ENCODE measurements at regions not wholly inside any gene's neighbourhood (a gene's known extent, or its start where the extent isn't known, plus 50 kb on each side); places are given as distances from the start of the nearest gene placed in this dataset.
"Not testable (repeated sequence)": the region's sequence is repeated elsewhere in the genome, so short reads cannot be mapped to it uniquely, and the experiment has no call there.

GRCh38 chr6:133790756-133791155 is 98.2 kb upstream of the TCF21 start:
- DNase-seq (ENCODE audit: low spot score): not testable (repeated sequence)

- DNase-seq (ENCODE audit: low spot score): not testable (repeated sequence)
Observed at GRCh38 chr6:133795051-133795450, 93.9 kb upstream of the TCF21 start.

- DNase-seq (ENCODE audit: low spot score): no peak
Observed at GRCh38 chr6:133796235-133796634, 92.7 kb upstream of the TCF21 start.

- DNase-seq (ENCODE audit: low spot score): no peak
Observed at GRCh38 chr6:133799043-133799442, 89.9 kb upstream of the TCF21 start.

GRCh38 chr6:133802861-133803260 is 86.1 kb upstream of the TCF21 start:
- DNase-seq (ENCODE audit: low spot score): no peak

GRCh38 chr6:133804265-133804664 is 84.6 kb upstream of the TCF21 start:
- DNase-seq (ENCODE audit: low spot score): no peak

GRCh38 chr6:133805876-133806275 is 83.0 kb upstream of the TCF21 start:
- DNase-seq (ENCODE audit: low spot score): no peak

GRCh38 chr6:133806382-133807140 is 82.4 kb upstream of the TCF21 start:
- DNase-seq (ENCODE audit: low spot score): no peak

- DNase-seq (ENCODE audit: low spot score): no peak
Observed at GRCh38 chr6:133807501-133807900, 81.4 kb upstream of the TCF21 start.

GRCh38 chr6:133809406-133809805 is 79.5 kb upstream of the TCF21 start:
- no peak for DNase-seq (ENCODE audit: low spot score)

GRCh38 chr6:133811557-133811956 is 77.4 kb upstream of the TCF21 start:
- DNase-seq (ENCODE audit: low spot score): no peak

GRCh38 chr6:133812446-133812845 is 76.5 kb upstream of the TCF21 start:
- not testable (repeated sequence) for DNase-seq (ENCODE audit: low spot score)

- DNase-seq (ENCODE audit: low spot score): no peak
Observed at GRCh38 chr6:133814238-133814637, 74.7 kb upstream of the TCF21 start.

GRCh38 chr6:133814797-133815196 is 74.1 kb upstream of the TCF21 start:
- DNase-seq (ENCODE audit: low spot score): peak; percentile 43

GRCh38 chr6:133815313-133815712 is 73.6 kb upstream of the TCF21 start:
- no peak for DNase-seq (ENCODE audit: low spot score)

GRCh38 chr6:133816171-133816570 is 72.7 kb upstream of the TCF21 start:
- no peak for DNase-seq (ENCODE audit: low spot score)

- no peak for DNase-seq (ENCODE audit: low spot score)
Observed at GRCh38 chr6:133817460-133818047, 71.4 kb upstream of the TCF21 start.

GRCh38 chr6:133818320-133818719 is 70.6 kb upstream of the TCF21 start:
- DNase-seq (ENCODE audit: low spot score): no peak

- no peak for DNase-seq (ENCODE audit: low spot score)
Observed at GRCh38 chr6:133820208-133820607, 68.7 kb upstream of the TCF21 start.

- no peak for DNase-seq (ENCODE audit: low spot score)
Observed at GRCh38 chr6:133827766-133828165, 61.1 kb upstream of the TCF21 start.

GRCh38 chr6:133833949-133834359 is 55.0 kb upstream of the TCF21 start:
- DNase-seq (ENCODE audit: low spot score): no peak

- no peak for DNase-seq (ENCODE audit: low spot score)
Observed at GRCh38 chr6:133834472-133835170, 54.3 kb upstream of the TCF21 start.

GRCh38 chr6:133835901-133836300 is 53.0 kb upstream of the TCF21 start:
- no peak for DNase-seq (ENCODE audit: low spot score)

Measured in RKO (cell line).